GM19455 (cell line): ENCODE measurements at regions not wholly inside any gene's neighbourhood (a gene's known extent, or its start where the extent isn't known, plus 50 kb on each side); places are given as distances from the start of the nearest gene placed in this dataset.
"Not testable (repeated sequence)": the region's sequence is repeated elsewhere in the genome, so short reads cannot be mapped to it uniquely, and the experiment has no call there.

Experiments
- ATAC-seq: cut with Tn5 transposase; IDR thresholded peaks from one replicate; pipeline ENCODE4 v1.9.1; 2021; ENCODE audit not compliant: unreplicated experiment

GRCh38 chr5:57725658-57726504, 243.3 kb upstream of the ACTBL2 start:
- no peak for ATAC-seq

GRCh38 chr5:57724836-57725235, 242.2 kb upstream of the ACTBL2 start:
- no peak for ATAC-seq

GRCh38 chr5:57721226-57721625, 238.6 kb upstream of the ACTBL2 start:
- ATAC-seq = no peak

- ATAC-seq = no peak
These were observed 238.0 kb upstream of the ACTBL2 start for GRCh38 chr5:57720656-57721055.

- ATAC-seq = no peak
These were observed 236.6 kb upstream of the ACTBL2 start for GRCh38 chr5:57719216-57719615.

DNA sequence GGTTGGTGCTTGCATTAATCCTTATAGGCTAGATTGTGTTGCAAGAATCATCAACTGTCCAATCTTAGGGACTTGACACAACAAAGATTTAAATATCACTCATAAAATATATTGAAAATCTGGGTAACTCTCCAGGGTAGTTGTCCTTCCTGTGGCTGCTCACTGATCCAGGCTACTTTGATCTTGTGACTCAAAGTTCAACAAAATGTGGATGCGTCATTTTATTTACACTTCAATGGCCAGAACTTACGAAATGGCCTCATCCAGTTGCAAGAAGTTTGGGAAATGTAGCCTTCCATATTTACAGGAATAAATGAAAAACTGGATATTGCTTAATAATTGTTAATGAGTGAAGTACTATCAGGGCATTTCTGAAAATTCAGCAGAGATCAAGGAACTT, 235.5 kb upstream of the ACTBL2 start:
- ATAC-seq = no peak

DNA sequence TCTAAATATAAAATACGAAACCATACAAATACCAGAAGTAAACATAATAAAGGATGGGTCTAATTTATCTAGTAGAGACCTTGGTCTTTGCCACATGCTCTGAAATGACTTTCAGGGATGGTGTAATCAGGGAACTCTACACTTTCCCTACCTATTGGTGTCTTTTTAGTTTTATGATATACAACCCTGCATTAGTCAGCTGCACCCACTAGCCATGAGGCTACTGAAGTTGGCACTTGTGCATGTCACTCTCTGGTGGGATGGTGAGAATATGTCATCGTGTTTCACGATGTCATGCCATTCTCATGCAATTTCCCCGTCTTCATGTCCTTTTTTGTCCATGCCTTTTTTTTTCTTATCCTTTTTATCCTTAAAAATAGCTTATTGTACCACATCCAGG, 234.9 kb upstream of the ACTBL2 start:
- no peak for ATAC-seq

GRCh38 chr5:57716661-57717060, 234.1 kb upstream of the ACTBL2 start:
- ATAC-seq = no peak

- ATAC-seq = no peak
These were observed 232.7 kb upstream of the ACTBL2 start for GRCh38 chr5:57715296-57715695.

- ATAC-seq = not testable (repeated sequence)
These were observed 230.9 kb upstream of the ACTBL2 start for GRCh38 chr5:57713535-57713934.

GRCh38 chr5:57711946-57712345, 229.3 kb upstream of the ACTBL2 start:
- no peak for ATAC-seq

GRCh38 chr5:57711471-57711870, 228.9 kb upstream of the ACTBL2 start:
- ATAC-seq = no peak

DNA sequence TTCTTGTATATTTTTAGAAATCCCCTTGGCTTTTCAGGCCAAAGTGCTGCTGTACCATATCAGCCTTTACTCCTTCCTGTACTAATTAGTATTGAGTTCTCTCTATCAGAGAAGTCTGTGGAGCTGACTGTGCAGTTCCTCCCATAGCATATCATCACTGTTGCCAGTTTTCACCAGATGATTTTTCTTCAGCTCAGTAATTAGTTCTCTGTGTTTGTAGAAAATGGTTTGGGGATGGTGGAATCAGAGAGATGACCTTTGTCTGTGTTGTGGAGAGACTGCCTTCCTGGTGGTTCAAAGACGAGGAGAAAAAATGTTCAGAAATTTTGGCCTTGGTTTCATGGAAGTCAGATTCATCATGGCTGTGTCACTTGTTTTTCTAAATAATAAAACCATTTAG, 227.5 kb upstream of the ACTBL2 start:
- ATAC-seq = no peak

- ATAC-seq = no peak
These were observed 223.2 kb upstream of the ACTBL2 start for GRCh38 chr5:57705769-57706168.

DNA sequence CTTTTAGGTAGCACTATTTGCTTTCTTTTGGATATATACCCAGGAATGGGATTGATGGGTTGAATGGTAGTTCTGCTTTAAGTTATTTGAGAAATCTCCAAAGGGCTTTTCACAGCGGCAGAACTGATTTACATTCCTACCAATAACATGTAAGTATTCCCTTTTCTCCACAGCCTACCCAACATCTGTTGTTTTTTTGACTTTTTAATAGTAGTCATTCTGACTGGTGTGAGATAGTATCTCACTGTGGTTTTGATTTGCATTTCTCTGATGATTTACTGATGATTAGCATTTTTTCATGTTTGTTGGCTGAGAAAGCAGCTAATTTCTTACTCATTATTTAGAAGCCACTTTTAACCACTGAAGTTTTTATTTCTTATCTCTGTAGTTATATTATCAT, 221.1 kb upstream of the ACTBL2 start:
- no peak for ATAC-seq

DNA sequence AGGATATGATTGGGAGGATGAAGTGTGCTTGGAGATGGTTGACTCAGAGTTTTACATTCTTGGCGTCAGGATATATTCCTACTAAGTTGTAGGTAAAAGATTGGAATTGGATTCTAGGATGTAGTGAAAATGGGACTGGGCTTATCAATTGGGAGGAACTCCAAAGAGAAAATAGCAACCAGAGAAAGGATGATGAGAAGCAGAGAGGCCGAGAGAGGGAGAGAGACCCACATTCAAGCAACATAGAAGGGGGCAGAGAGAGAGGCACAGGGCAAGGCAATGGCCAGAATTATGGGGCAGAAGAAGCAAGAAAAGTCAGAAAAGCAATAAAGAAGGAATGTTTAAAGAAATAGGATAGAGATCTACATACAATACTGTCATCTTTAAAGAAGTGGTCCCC, 217.9 kb upstream of the ACTBL2 start:
- no peak for ATAC-seq

DNA sequence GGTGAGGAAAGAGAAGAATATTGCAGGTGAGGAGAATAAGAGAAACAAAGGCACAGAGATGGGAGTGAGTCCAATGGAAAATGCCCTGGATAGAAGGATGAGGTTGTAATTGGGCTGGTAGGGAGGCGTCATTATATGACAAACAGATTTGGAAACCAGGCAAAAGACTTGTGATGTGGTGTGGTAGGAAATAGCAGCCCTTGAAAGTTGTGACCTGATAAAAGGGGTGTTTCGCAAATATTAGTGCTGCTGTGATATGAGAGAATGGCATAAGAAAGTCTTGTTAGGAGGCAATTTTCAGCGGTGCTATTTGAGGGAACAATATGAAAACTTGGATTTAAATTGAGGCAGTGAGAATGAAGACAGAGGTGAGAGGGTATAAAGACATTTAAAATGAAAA, 217.5 kb upstream of the ACTBL2 start:
- ATAC-seq = no peak

GRCh38 chr5:57698802-57699201, 216.2 kb upstream of the ACTBL2 start:
- no peak for ATAC-seq

DNA sequence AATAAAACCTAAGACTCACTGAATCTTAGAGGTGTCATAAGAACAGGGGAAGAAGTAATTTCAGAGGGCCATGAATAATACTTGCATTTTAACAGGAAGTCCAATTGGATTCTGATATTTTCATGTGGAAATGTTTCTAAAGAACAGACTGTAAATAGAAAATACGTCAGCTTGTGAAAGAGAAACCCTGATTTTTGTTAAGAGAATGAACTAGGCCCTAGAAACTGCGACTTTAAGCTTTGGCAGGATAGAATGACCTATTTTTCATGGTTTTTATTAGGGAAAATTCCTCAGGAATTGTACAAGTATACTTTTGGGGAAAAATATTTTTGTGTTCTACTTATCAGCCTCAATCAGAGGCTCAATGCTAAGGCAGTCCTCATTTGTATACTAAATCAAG, 215.5 kb upstream of the ACTBL2 start:
- ATAC-seq = no peak

GRCh38 chr5:57696825-57697570, 214.4 kb upstream of the ACTBL2 start:
- no peak for ATAC-seq

DNA sequence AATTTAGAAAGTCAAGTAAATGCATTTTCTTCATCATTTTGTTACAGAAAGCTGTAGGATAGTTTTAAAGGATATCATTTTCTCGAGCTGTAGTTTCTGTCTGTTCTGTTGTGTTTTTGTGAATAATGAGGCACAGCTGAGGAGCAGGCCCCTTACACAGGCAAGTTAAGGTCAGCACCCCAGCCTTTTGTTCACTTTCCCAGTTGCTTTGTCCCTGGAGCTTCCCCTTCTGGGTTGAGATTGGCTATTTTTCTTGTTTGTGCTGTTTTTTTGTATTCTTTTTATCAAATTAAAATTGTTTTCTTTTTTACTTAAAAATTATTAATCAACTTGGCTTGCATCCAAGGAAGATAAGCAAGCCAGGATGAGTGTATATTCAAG, 213.8 kb upstream of the ACTBL2 start:
- no peak for ATAC-seq

DNA sequence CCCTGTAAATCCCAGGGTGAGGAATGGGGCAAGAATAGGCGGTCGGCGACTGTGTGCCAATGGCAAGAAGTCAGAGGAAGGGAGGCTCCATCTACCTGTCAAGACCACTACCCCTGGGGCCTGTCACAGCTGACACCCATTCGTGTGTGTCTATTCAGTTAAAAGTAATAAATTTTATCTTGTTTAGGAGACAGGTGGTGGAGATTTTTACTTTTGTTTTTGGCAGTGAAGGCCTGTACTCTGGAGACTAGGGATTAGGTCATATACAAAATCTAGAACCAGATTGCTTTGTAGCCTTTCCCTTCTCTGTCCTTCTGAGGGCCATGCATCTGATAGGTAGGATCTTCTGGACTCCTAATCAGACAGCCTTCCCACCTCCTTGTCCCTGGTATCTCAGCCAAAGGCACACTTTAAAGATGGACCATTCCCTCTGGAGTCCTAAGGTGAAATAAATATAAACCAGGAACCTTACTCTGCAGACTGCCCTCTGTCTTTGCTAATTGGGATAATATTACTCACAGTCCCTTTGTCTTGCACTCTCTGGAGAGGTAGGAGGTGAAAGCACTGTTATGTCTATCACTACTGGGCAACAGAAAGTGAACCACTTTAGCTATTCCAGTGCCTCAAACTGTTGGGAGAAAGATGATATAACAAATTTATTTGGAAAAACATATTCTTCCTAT, 213.2 kb upstream of the ACTBL2 start:
- ATAC-seq = no peak
